ENCODE measurements at regions not wholly inside any gene's neighbourhood (a gene's known extent, or its start where the extent isn't known, plus 50 kb on each side); places are given as distances from the start of the nearest gene placed in this dataset.

DNA sequence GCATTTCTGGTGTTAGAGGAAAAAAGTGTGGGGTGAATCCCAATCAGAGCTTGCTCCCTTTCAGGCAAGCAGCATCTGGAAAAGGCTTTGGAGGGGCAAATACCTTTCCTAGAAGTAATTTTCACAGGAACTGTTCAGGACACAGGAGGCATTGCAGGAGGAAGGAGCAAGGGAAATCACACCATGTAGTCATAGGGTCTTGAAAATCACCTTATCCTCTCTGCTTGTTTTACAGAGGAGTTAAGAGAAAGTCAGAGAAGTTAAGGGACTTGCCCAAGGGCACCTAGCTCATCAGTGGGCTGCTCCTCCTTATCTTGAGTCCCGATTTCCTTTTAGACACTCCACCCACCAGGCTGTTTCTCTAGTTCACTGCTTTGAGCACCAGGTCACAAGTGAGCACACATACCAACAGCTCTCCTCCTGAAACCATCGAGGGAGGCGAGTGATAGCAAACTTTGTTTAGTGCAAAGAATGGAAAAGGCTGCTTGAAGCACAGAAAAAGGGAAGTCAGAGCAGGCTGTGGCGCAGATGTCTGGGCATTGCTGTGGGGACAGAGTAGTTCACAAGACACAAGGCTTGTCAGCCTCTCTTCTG, 89.2 kb upstream of the CXCR4 start:
- TF ChIP-seq, protein P1, sequence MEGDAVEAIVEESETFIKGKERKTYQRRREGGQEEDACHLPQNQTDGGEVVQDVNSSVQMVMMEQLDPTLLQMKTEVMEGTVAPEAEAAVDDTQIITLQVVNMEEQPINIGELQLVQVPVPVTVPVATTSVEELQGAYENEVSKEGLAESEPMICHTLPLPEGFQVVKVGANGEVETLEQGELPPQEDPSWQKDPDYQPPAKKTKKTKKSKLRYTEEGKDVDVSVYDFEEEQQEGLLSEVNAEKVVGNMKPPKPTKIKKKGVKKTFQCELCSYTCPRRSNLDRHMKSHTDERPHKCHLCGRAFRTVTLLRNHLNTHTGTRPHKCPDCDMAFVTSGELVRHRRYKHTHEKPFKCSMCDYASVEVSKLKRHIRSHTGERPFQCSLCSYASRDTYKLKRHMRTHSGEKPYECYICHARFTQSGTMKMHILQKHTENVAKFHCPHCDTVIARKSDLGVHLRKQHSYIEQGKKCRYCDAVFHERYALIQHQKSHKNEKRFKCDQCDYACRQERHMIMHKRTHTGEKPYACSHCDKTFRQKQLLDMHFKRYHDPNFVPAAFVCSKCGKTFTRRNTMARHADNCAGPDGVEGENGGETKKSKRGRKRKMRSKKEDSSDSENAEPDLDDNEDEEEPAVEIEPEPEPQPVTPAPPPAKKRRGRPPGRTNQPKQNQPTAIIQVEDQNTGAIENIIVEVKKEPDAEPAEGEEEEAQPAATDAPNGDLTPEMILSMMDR (conservative IDR thresholded peaks at IDR 0.05 in 1 of 2, IDR thresholded peaks at IDR 0.05 in 1 of 2; ENCODE audit: low read depth in 1 of 2, low read length in 2 of 2), result no peak
- TF ChIP-seq EZH2 (IDR thresholded peaks at IDR 0.05; ENCODE audit: low read length, missing control alignments), result no peak
